Prostate gland (tissue), 2 donors: ENCODE measurements at regions not wholly inside any gene's neighbourhood (a gene's known extent, or its start where the extent isn't known, plus 50 kb on each side); places are given as distances from the start of the nearest gene placed in this dataset.

ENCODE experiments used
- CTCF ChIP-seq, 4 experiments: fragments of 200-600 bp in 2 of 4; fragments of 450-650 bp in 2 of 4; sonication (generic) in 2 of 4; IDR thresholded peaks; 1 replicate in 3 of 4; 2 replicates in 1 of 4; pipeline ENCODE4 v1.5.1; 2016 to 2019; ENCODE audit warnings: antibody characterized with exemption in 4 of 4, mild to moderate bottlenecking in 2 of 4, moderate library complexity in 2 of 4
- POLR2AphosphoS5 ChIP-seq: sonication (generic); formaldehyde crosslinking; IDR thresholded peaks from one replicate; pipeline ENCODE4 v1.6.1; 2017; ENCODE audit warnings: antibody characterized with exemption

DNA sequence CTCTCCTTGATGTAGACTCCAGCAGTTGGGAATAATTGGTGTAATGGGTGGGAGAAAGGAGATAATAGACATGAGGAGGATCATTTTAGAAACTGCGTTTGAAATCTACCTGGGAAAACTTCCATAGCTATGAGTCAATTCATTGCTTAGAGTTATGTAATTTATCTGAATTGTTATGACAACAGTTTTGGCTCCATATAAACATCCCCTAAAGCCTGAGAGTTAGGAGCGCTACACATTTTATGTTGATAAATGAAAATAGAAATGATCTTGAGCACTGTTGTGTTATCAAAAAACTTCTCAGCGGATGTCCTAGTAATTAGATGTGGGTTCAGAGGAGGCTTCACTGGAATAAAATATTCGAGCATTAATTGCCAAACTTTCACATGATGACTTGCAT is 573.4 kb downstream of the TSN start:
- TF ChIP-seq CTCF (IDR thresholded peaks at IDR 0.05), result no peak
- no peak for TF ChIP-seq POLR2AphosphoS5
